RWPE1 (cell line): ENCODE measurements at regions not wholly inside any gene's neighbourhood (a gene's known extent, or its start where the extent isn't known, plus 50 kb on each side); places are given as distances from the start of the nearest gene placed in this dataset.

Experiments
- CTCF ChIA-PET: fragments of 350-600 bp; sonication (Branson Sonifier 250); formaldehyde crosslinking; extraction: SDS; loops from one replicate; lab custom pipeline; 2021; lab: Yijun Ruan, JAX
- POLR2A ChIA-PET: fragments of 400-600 bp; formaldehyde crosslinking; extraction: SDS; loops from one replicate; lab custom pipeline; 2020; ENCODE audit warnings: antibody characterized with exemption; ENCODE audit not compliant: low non-redundant PET; lab: Yijun Ruan, JAX
- DNase-seq: peaks from one replicate; pipeline ENCODE4 v3.0.0; 2012; ENCODE audit warnings: low spot score
- H3K27ac ChIP-seq: fragments of 450-650 bp; 2 replicates; pipeline ENCODE4 v1.5.1; 2017
- TF ChIP-seq, protein P1 (sequence below): fragments of 450-650 bp; conservative IDR thresholded peaks from 2 replicates; pipeline ENCODE4 v1.5.1; 2017; ENCODE audit warnings: low read depth, mild to moderate bottlenecking

DNA sequence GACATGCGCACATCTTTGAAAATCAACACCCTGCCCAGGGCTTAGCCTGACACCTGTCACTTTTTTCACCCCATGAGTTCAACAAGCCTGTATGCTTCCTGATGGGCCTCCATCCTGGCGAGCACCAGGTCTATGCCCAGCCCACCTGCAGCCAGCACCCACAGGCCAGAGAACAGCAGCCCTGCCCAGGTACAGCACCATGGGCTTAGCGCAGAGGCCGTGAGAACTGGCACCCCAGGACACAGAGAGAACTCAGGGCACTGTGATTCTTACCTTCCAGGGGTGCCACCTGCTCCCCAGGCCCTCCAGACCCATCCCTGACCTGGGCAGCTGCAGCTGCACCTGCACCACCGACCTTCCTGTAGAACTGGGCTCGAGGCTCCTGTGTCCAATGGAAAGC, 536.6 kb downstream of the TCERG1L start:
- POLR2A ChIA-PET: no interaction called here

DNA sequence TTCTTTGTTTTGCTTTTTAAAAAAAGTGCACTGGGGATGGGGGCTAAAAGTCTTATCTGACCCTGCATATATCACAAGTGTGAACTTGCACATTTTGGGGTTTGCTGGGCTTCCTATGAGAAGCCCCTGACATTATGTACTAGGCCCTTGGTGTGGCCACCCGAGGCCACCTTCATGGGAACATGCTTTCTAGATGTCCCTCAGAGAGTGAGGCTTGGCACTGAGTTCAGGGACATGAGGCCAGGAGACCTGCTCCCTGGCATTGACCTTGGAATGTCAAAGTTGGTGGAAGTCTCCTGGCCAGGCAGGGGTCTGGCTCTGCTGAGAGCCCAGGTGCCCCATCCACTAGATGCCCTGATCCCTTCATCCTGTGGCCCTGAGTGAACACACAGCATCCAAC, 536.2 kb downstream of the TCERG1L start:
- DNase-seq: no peak
- POLR2A ChIA-PET: no interaction called here
- no peak overlapping the region for H3K27ac ChIP-seq
- TF ChIP-seq, protein P1, sequence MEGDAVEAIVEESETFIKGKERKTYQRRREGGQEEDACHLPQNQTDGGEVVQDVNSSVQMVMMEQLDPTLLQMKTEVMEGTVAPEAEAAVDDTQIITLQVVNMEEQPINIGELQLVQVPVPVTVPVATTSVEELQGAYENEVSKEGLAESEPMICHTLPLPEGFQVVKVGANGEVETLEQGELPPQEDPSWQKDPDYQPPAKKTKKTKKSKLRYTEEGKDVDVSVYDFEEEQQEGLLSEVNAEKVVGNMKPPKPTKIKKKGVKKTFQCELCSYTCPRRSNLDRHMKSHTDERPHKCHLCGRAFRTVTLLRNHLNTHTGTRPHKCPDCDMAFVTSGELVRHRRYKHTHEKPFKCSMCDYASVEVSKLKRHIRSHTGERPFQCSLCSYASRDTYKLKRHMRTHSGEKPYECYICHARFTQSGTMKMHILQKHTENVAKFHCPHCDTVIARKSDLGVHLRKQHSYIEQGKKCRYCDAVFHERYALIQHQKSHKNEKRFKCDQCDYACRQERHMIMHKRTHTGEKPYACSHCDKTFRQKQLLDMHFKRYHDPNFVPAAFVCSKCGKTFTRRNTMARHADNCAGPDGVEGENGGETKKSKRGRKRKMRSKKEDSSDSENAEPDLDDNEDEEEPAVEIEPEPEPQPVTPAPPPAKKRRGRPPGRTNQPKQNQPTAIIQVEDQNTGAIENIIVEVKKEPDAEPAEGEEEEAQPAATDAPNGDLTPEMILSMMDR: no peak
- CTCF ChIA-PET: interaction anchor here (0.6 kb wide), 1 partner anchor 122 kb away, joined by 3 read pairs; no protein-coding TSS in a partner anchor

More for the DNA sequence above, 536.6 kb downstream of the TCERG1L start:
- DNase-seq: no peak
- no peak overlapping the region for H3K27ac ChIP-seq
- CTCF ChIA-PET: interaction anchor here (0.6 kb wide), 1 partner anchor 121 kb away, joined by 3 read pairs; no protein-coding TSS in a partner anchor
- TF ChIP-seq, protein P1: no peak

DNA sequence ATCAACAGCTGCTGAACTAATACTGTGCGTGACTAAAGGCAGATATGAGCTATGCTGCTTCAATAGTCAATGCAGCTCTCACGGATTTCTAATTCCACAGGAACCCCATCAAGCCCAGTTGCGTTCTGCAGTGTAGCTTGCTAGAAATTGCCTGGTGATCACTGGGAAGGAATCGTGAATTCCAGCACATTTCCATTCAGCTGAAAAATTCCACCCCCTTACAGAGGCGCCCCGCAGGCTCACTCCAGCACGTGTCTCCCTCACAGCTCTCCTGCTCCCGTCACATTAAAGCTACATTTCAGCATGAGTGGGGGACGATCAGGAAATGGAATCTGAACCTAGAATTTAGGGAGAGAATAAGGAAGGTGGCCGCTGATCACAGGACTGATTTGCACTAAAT, 534.8 kb downstream of the TCERG1L start:
- CTCF ChIA-PET: no interaction called here
- DNase-seq: no peak
- TF ChIP-seq, protein P1: no peak
- H3K27ac ChIP-seq: no peak overlapping the region
- POLR2A ChIA-PET: no interaction called here

DNA sequence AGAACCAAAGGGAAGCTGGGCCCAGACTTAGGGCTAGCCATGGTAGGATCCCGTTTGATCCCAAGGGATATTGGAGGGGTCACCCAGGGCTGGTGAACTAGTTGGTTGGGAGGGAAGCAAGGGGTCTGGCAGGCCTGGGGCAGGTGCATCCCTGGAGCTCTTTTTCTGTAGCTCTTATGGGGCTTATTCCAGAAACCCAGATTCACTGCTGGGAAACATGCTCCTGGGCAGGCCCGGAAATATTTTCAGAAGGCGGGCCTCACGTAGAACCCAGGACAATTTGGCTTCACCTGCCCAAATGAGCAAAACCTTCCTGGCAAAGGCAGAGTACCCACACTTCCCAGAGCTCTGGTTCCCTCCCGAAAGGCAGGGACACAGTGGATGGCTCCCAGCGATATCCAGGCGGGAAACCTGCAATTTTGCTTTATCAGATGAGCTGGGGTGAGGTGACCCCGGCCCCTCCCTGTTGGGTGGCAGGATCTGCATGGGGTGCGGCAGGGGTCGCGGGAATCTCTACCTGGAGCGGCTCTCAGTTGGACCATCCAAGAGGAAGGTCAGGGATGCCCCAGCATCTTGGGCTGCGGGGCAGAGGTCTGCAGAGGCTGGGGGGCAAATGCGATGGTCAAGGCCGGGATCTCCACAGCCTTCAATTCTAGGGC, 533.9 kb downstream of the TCERG1L start:
- POLR2A ChIA-PET: no interaction called here

DNA sequence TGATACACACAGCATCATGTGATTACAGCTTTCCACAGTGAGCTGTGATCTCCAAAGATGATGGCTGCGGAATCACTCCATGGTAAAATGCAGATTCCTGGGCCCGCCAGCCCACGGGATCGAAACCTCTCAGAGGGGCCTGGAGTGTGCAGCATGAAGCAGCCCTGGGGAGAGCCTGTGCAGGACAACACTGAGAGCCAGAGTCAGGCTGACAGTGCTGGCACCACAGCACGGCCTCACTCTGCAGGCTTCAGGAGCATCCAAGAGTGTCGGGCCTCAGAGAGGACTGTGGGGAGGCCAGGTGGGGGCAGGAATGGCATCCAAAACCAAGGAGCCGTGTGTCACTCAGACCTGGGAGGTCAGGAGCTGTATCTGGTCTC, 533.4 kb downstream of the TCERG1L start:
- H3K27ac ChIP-seq: no peak overlapping the region
- ChIA-PET CTCF (no interaction called here), POLR2A (no interaction called here)
- TF ChIP-seq, protein P1: no peak
- no peak for DNase-seq

More for the DNA sequence above, 533.9 kb downstream of the TCERG1L start:
- TF ChIP-seq, protein P1: no peak
- CTCF ChIA-PET: interaction anchor here (0.5 to 0.7 kb wide), 4 partner anchors 186 to 836 kb away, joined by 3 to 5 read pairs (median 3); no protein-coding TSS in a partner anchor
- no peak for DNase-seq
- H3K27ac ChIP-seq: no peak overlapping the region

DNA sequence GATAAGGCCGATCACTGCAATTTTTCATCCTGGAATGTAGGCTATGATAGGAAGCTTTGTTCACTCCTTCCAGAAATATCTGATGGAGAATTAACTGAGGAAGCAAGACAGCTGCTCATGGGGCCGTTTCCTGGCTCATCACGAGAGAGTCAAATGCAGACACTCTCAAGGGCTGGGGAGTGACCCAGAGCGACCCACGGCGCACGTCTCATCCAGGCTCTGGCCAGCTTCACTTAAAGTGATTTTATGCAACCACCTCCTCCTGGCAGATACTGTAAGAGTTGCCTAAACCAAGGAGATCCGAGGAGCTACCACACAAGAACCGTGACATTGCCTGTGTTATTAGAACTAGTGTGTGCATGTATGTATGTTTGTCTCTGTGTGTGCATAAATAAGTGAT, 530.8 kb downstream of the TCERG1L start:
- TF ChIP-seq, protein P1: no peak
- POLR2A ChIA-PET: no interaction called here
- CTCF ChIA-PET: interaction anchor here (0.6 kb wide), 1 partner anchor 971 kb away, joined by 3 read pairs; no protein-coding TSS in a partner anchor
- DNase-seq: no peak
- H3K27ac ChIP-seq: no peak overlapping the region
